T-helper 1 cell treated with Interleukin-12 subunit alpha and Interleukin-12 subunit beta and Interleukin-4 antibody, amounts not matched to agents 30 μg/mL and 1 μg/mL, for 36 hours (primary cell): ENCODE measurements at regions not wholly inside any gene's neighbourhood (a gene's known extent, or its start where the extent isn't known, plus 50 kb on each side); places are given as distances from the start of the nearest gene placed in this dataset.

Source experiments
- H3K27ac Mint-ChIP-seq: one replicate; pipeline ENCODE4 v1.8.0; 2021; ENCODE audit warnings: mild to moderate bottlenecking, mixed read lengths
- H3K27me3 Mint-ChIP-seq: one replicate; pipeline ENCODE4 v1.8.0; 2021; ENCODE audit warnings: low read depth, mixed read lengths
- H3K36me3 Mint-ChIP-seq: one replicate; pipeline ENCODE4 v1.8.0; 2021; ENCODE audit warnings: low read depth, mixed read lengths
- H3K4me1 Mint-ChIP-seq: one replicate; pipeline ENCODE4 v1.8.0; 2021; ENCODE audit warnings: low read depth, mixed read lengths
- H3K4me3 Mint-ChIP-seq: one replicate; pipeline ENCODE4 v1.8.0; 2021; ENCODE audit warnings: mild to moderate bottlenecking, moderate library complexity, mixed read lengths
- H3K9me3 Mint-ChIP-seq: one replicate; pipeline ENCODE4 v1.8.0; 2021; ENCODE audit warnings: mixed read lengths

GRCh38 chr18:44543387-44543786 lies 137.3 kb upstream of the SETBP1 start:
- H3K27ac Mint-ChIP-seq = no peak overlapping the region
- no peak overlapping the region for H3K4me3 Mint-ChIP-seq
- no peaks in the 10 kb centered on the region for H3K36me3 Mint-ChIP-seq
- no peaks in the 10 kb centered on the region for H3K27me3 Mint-ChIP-seq
- peaks cover under 1% of the 10 kb centered on the region for H3K4me1 Mint-ChIP-seq
- H3K9me3 Mint-ChIP-seq = no peaks in the 10 kb centered on the region

- Mint-ChIP-seq H3K27me3 (no peaks in the 10 kb centered on the region), H3K9me3 (no peaks in the 10 kb centered on the region), H3K4me3 (no peak overlapping the region), H3K4me1 (peaks cover 2% of the 10 kb centered on the region), H3K36me3 (no peaks in the 10 kb centered on the region), H3K27ac (no peak overlapping the region)
These were observed 135.2 kb upstream of the SETBP1 start for GRCh38 chr18:44545359-44545985.

- peaks cover 2% of the 10 kb centered on the region for H3K4me1 Mint-ChIP-seq
- H3K27ac Mint-ChIP-seq = no peak overlapping the region
- H3K36me3 Mint-ChIP-seq = no peaks in the 10 kb centered on the region
- H3K9me3 Mint-ChIP-seq = no peaks in the 10 kb centered on the region
- H3K4me3 Mint-ChIP-seq = no peak overlapping the region
- H3K27me3 Mint-ChIP-seq = no peaks in the 10 kb centered on the region
These were observed 133.7 kb upstream of the SETBP1 start for GRCh38 chr18:44546954-44547353.

- Mint-ChIP-seq H3K4me3 (no peak overlapping the region), H3K36me3 (no peaks in the 10 kb centered on the region), H3K27ac (no peak overlapping the region), H3K4me1 (peaks cover 2% of the 10 kb centered on the region), H3K9me3 (no peaks in the 10 kb centered on the region), H3K27me3 (no peaks in the 10 kb centered on the region)
These were observed 132.1 kb upstream of the SETBP1 start for GRCh38 chr18:44548291-44549221.

GRCh38 chr18:44552706-44553105 lies 128.0 kb upstream of the SETBP1 start:
- Mint-ChIP-seq H3K27me3 (peaks cover 6% of the 10 kb centered on the region), H3K4me3 (no peak overlapping the region), H3K36me3 (no peaks in the 10 kb centered on the region), H3K27ac (no peak overlapping the region), H3K9me3 (no peaks in the 10 kb centered on the region), H3K4me1 (peaks cover 2% of the 10 kb centered on the region)

- H3K27me3 Mint-ChIP-seq = peaks cover 9% of the 10 kb centered on the region
- H3K36me3 Mint-ChIP-seq = no peaks in the 10 kb centered on the region
- H3K4me3 Mint-ChIP-seq = no peak overlapping the region
- H3K9me3 Mint-ChIP-seq = no peaks in the 10 kb centered on the region
- no peaks in the 10 kb centered on the region for H3K4me1 Mint-ChIP-seq
- H3K27ac Mint-ChIP-seq = no peak overlapping the region
These were observed 124.4 kb upstream of the SETBP1 start for GRCh38 chr18:44556296-44556695.

- Mint-ChIP-seq H3K9me3 (no peaks in the 10 kb centered on the region), H3K36me3 (no peaks in the 10 kb centered on the region), H3K27me3 (peaks cover 9% of the 10 kb centered on the region), H3K27ac (no peak overlapping the region), H3K4me1 (no peaks in the 10 kb centered on the region), H3K4me3 (no peak overlapping the region)
These were observed 123.0 kb upstream of the SETBP1 start for GRCh38 chr18:44557616-44558151.

- Mint-ChIP-seq H3K9me3 (no peaks in the 10 kb centered on the region), H3K27me3 (peaks cover 17% of the 10 kb centered on the region), H3K36me3 (no peaks in the 10 kb centered on the region), H3K27ac (no peak overlapping the region), H3K4me1 (no peaks in the 10 kb centered on the region), H3K4me3 (no peak overlapping the region)
These were observed 121.9 kb upstream of the SETBP1 start for GRCh38 chr18:44558767-44559166.

GRCh38 chr18:44562986-44563385 lies 117.7 kb upstream of the SETBP1 start:
- no peak overlapping the region for H3K4me3 Mint-ChIP-seq
- H3K9me3 Mint-ChIP-seq = no peaks in the 10 kb centered on the region
- H3K27ac Mint-ChIP-seq = no peak overlapping the region
- no peaks in the 10 kb centered on the region for H3K4me1 Mint-ChIP-seq
- H3K36me3 Mint-ChIP-seq = no peaks in the 10 kb centered on the region
- H3K27me3 Mint-ChIP-seq = peaks cover 12% of the 10 kb centered on the region

- no peak overlapping the region for H3K27ac Mint-ChIP-seq
- no peak overlapping the region for H3K4me3 Mint-ChIP-seq
- H3K36me3 Mint-ChIP-seq = no peaks in the 10 kb centered on the region
These were observed 115.8 kb upstream of the SETBP1 start for GRCh38 chr18:44564922-44565321.

GRCh38 chr18:44568342-44568741 lies 112.3 kb upstream of the SETBP1 start:
- Mint-ChIP-seq H3K4me3 (no peak overlapping the region), H3K4me1 (no peaks in the 10 kb centered on the region), H3K27ac (no peak overlapping the region), H3K9me3 (no peaks in the 10 kb centered on the region), H3K36me3 (no peaks in the 10 kb centered on the region), H3K27me3 (peaks cover 10% of the 10 kb centered on the region)

More at GRCh38 chr18:44564922-44565321, 115.8 kb upstream of the SETBP1 start:
- H3K9me3 Mint-ChIP-seq = no peaks in the 10 kb centered on the region
- H3K27me3 Mint-ChIP-seq = peaks cover 8% of the 10 kb centered on the region
- no peaks in the 10 kb centered on the region for H3K4me1 Mint-ChIP-seq

GRCh38 chr18:44568986-44569385 lies 111.7 kb upstream of the SETBP1 start:
- no peaks in the 10 kb centered on the region for H3K9me3 Mint-ChIP-seq
- no peaks in the 10 kb centered on the region for H3K36me3 Mint-ChIP-seq
- H3K27ac Mint-ChIP-seq = no peak overlapping the region
- no peak overlapping the region for H3K4me3 Mint-ChIP-seq
- no peaks in the 10 kb centered on the region for H3K4me1 Mint-ChIP-seq
- H3K27me3 Mint-ChIP-seq = peaks cover 6% of the 10 kb centered on the region

GRCh38 chr18:44569391-44570055 lies 111.2 kb upstream of the SETBP1 start:
- Mint-ChIP-seq H3K4me1 (no peaks in the 10 kb centered on the region), H3K27me3 (peaks cover 6% of the 10 kb centered on the region), H3K9me3 (no peaks in the 10 kb centered on the region), H3K27ac (no peak overlapping the region), H3K4me3 (no peak overlapping the region), H3K36me3 (no peaks in the 10 kb centered on the region)

- no peaks in the 10 kb centered on the region for H3K4me1 Mint-ChIP-seq
- no peak overlapping the region for H3K4me3 Mint-ChIP-seq
- H3K27ac Mint-ChIP-seq = no peak overlapping the region
- H3K36me3 Mint-ChIP-seq = no peaks in the 10 kb centered on the region
- peaks cover 3% of the 10 kb centered on the region for H3K27me3 Mint-ChIP-seq
- no peaks in the 10 kb centered on the region for H3K9me3 Mint-ChIP-seq
These were observed 101.5 kb upstream of the SETBP1 start for GRCh38 chr18:44579028-44579702.
